Transverse colon (tissue), 4 donors: ENCODE measurements at regions not wholly inside any gene's neighbourhood (a gene's known extent, or its start where the extent isn't known, plus 50 kb on each side); places are given as distances from the start of the nearest gene placed in this dataset.
"Not testable (repeated sequence)": the region's sequence is repeated elsewhere in the genome, so short reads cannot be mapped to it uniquely, and the experiment has no call there.

Source experiments
- DNase-seq: peaks from one replicate; pipeline ENCODE4 v3.0.0-alpha.2; 2019
- H3K27ac ChIP-seq, 4 donors: fragments of 200-600 bp; sonication (generic); 2 replicates each; pipeline ENCODE4 v1.5.1; 2016 to 2018; ENCODE audit warnings: inconsistent platforms in 4 of 4
- H3K27me3 ChIP-seq: fragments of 200-600 bp; sonication (generic); 2 replicates; pipeline ENCODE4 v1.5.1; 2017; ENCODE audit warnings: inconsistent platforms
- H3K36me3 ChIP-seq, 4 donors: fragments of 200-600 bp; sonication (generic); 2 replicates each; pipeline ENCODE4 v1.5.1; 2017 to 2019; ENCODE audit warnings: inconsistent platforms in 4 of 4
- H3K4me1 ChIP-seq, 4 donors: fragments of 200-600 bp; sonication (generic); 2 replicates each; pipeline ENCODE4 v1.5.1; 2017 to 2020; ENCODE audit warnings: inconsistent platforms in 4 of 4
- H3K4me3 ChIP-seq, 4 donors: fragments of 200-600 bp; sonication (generic); 1 replicate in 1 of 4; 2 replicates in 3 of 4; pipeline versions ENCODE4 v1.5.1 to v1.6.1; 2017 to 2019; ENCODE audit warnings: inconsistent platforms in 4 of 4
- H3K9me3 ChIP-seq, 2 donors: fragments of 200-600 bp; sonication (generic); 2 replicates each; pipeline ENCODE4 v1.5.1; 2017 to 2019; ENCODE audit warnings: inconsistent platforms in 2 of 2
- CTCF ChIP-seq, 5 experiments: fragments of 200-600 bp in 3 of 5; fragments of 450-650 bp in 2 of 5; sonication (generic) in 3 of 5; IDR thresholded peaks; 1 replicate in 2 of 5; 2 replicates in 3 of 5; pipeline ENCODE4 v1.5.1; 2016 to 2017; ENCODE audit warnings: antibody characterized with exemption in 5 of 5, inconsistent platforms in 3 of 5, mild to moderate bottlenecking in 2 of 5, moderate library complexity in 1 of 5
- EP300 ChIP-seq: sonication (generic); formaldehyde crosslinking; IDR thresholded peaks from one replicate; pipeline ENCODE4 v1.6.1; 2017; ENCODE audit warnings: antibody characterized with exemption, low read depth
- POLR2A ChIP-seq: fragments of 450-650 bp; IDR thresholded peaks from one replicate; pipeline ENCODE4 v1.6.1; 2016; ENCODE audit warnings: antibody characterized with exemption, mild to moderate bottlenecking, moderate library complexity
- POLR2AphosphoS5 ChIP-seq, 3 donors: sonication (generic); formaldehyde crosslinking; IDR thresholded peaks; one replicate each; pipeline ENCODE4 v1.6.1; 2016; ENCODE audit warnings: antibody characterized with exemption in 3 of 3
- WGBS, 2 donors: methylation state at CpG; one replicate each; pipeline ENCODE4 v1.1.5; 2018; ENCODE audit warnings: low coverage in 1 of 2; 5-methylcytosine and 5-hydroxymethylcytosine counted together
- in situ Hi-C, 4 donors: fragments of 200-750 bp; cut with MboI; loops; one replicate each; pipeline versions ENCODE4 v1.15.0 to v1.15.1; 2017; ENCODE audit warnings: low sequenced_read_pairs in 3 of 4, low pct_ligation_motif_present in 1 of 4, low pct_unique_long_range_greater_than_20kb in 1 of 4
- intact Hi-C: fragments of 100-400 bp; cut with DNase I; formaldehyde crosslinking; loops from one replicate; pipeline ENCODE4 v1.15.1; 2023; ENCODE audit warnings: low total_unique reads

GRCh38 chr2:160825433-160825832 is 331.8 kb upstream of the RBMS1 start:
- Histone ChIP-seq H3K9me3 (peaks cover 20 to 24% of the 10 kb centered on the region in 2 donors), H3K27me3 (no peaks in the 10 kb centered on the region), H3K4me3 (no peak overlapping the region), H3K4me1 (no peaks in the 10 kb centered on the region), H3K27ac (no peak overlapping the region), H3K36me3 (no peaks in the 10 kb centered on the region)
- in situ Hi-C loops: no loop called here
- TF ChIP-seq POLR2AphosphoS5 (IDR thresholded peaks at IDR 0.05): no peak
- TF ChIP-seq EP300: no peak
- no peak for TF ChIP-seq CTCF (IDR thresholded peaks at IDR 0.05)
- no peak for TF ChIP-seq POLR2A
- WGBS, 2 donors: 80 to 81% methylated on average over 1 of the region's 1 CpG
- no peak for DNase-seq
- intact Hi-C loops: no loop called here

GRCh38 chr2:160826496-160826895 is 332.9 kb upstream of the RBMS1 start:
- Histone ChIP-seq H3K27me3 (no peaks in the 10 kb centered on the region), H3K27ac (no peak overlapping the region), H3K36me3 (no peaks in the 10 kb centered on the region), H3K4me1 (no peaks in the 10 kb centered on the region), H3K4me3 (no peak overlapping the region), H3K9me3 (peaks cover 20 to 24% of the 10 kb centered on the region in 2 donors)
- in situ Hi-C loops: no loop called here
- intact Hi-C loops: no loop called here
- TF ChIP-seq POLR2A: no peak
- TF ChIP-seq CTCF (IDR thresholded peaks at IDR 0.05): no peak
- TF ChIP-seq POLR2AphosphoS5 (IDR thresholded peaks at IDR 0.05): no peak
- DNase-seq: no peak

GRCh38 chr2:160828076-160828475 is 332.2 kb upstream of the TANK start:
- TF ChIP-seq EP300: no peak
- TF ChIP-seq CTCF (IDR thresholded peaks at IDR 0.05): no peak
- TF ChIP-seq POLR2AphosphoS5 (IDR thresholded peaks at IDR 0.05): no peak
- no peak for TF ChIP-seq POLR2A
- Histone ChIP-seq H3K36me3 (no peaks in the 10 kb centered on the region), H3K4me1 (no peaks in the 10 kb centered on the region), H3K27me3 (no peaks in the 10 kb centered on the region), H3K27ac (no peak overlapping the region), H3K4me3 (no peak overlapping the region), H3K9me3 (peaks cover 17 to 24% of the 10 kb centered on the region in 2 donors)
- WGBS, 2 donors: 92% methylated on average over 3 of the region's 3 CpGs; no CpG with 5 or more reads in 1 of the 2 donors
- DNase-seq: no peak
- intact Hi-C loops: no loop called here
- in situ Hi-C loops: no loop called here

GRCh38 chr2:160832381-160832780 is 327.8 kb upstream of the TANK start:
- H3K36me3 ChIP-seq, H3K4me1 ChIP-seq, H3K27ac ChIP-seq, DNase-seq, H3K27me3 ChIP-seq, H3K4me3 ChIP-seq, intact Hi-C loops, H3K9me3 ChIP-seq, in situ Hi-C loops: not testable (repeated sequence)
- 95 to 96% methylated on average over 5 of the region's 5 CpGs for WGBS, 2 donors

- intact Hi-C loops: no loop called here
- Histone ChIP-seq H3K4me1 (peaks cover 0 to 12% (median 3%) of the 10 kb centered on the region in 4 donors), H3K36me3 (no peaks in the 10 kb centered on the region), H3K9me3 (no peaks in the 10 kb centered on the region), H3K27me3 (no peaks in the 10 kb centered on the region), H3K27ac (no peak overlapping the region), H3K4me3 (no peak overlapping the region)
- TF ChIP-seq EP300: no peak
- no peak for TF ChIP-seq CTCF (IDR thresholded peaks at IDR 0.05)
- TF ChIP-seq POLR2AphosphoS5 (IDR thresholded peaks at IDR 0.05): no peak
- no peak for TF ChIP-seq POLR2A
- in situ Hi-C loops: no loop called here
- WGBS, 2 donors: 43 to 67% methylated on average over 2 of the region's 2 CpGs
- DNase-seq: no peak
These were observed 325.1 kb upstream of the TANK start for GRCh38 chr2:160835166-160835565.
